GM06990 (cell line): ENCODE measurements at regions not wholly inside any gene's neighbourhood (a gene's known extent, or its start where the extent isn't known, plus 50 kb on each side); places are given as distances from the start of the nearest gene placed in this dataset.

Experiments
- DNase-seq: peaks from one replicate; pipeline ENCODE4 v3.0.0-alpha.2; 2011; ENCODE audit not compliant: insufficient read length; ENCODE audit errors: extremely low read depth
- H3K27me3 ChIP-seq: replicated peaks from 2 replicates; pipeline ENCODE4 v1.6.0; 2011; ENCODE audit warnings: low read length; ENCODE audit not compliant: control insufficient read depth, insufficient read depth
- H3K36me3 ChIP-seq: 2 replicates; pipeline ENCODE4 v1.5.1; 2011; ENCODE audit warnings: low read length; ENCODE audit not compliant: control insufficient read depth, insufficient read depth
- H3K4me3 ChIP-seq: replicated peaks from 2 replicates; pipeline ENCODE4 v1.5.1; 2011; ENCODE audit warnings: low read depth, mild to moderate bottlenecking, control low read depth, low read length
- TF ChIP-seq, protein P1 (sequence below): IDR thresholded peaks from 2 replicates; pipeline ENCODE4 v1.5.1; 2011; ENCODE audit warnings: low read length, control low read depth, mild to moderate bottlenecking, inconsistent platforms; ENCODE audit not compliant: insufficient read depth, poor library complexity, severe bottlenecking

DNA sequence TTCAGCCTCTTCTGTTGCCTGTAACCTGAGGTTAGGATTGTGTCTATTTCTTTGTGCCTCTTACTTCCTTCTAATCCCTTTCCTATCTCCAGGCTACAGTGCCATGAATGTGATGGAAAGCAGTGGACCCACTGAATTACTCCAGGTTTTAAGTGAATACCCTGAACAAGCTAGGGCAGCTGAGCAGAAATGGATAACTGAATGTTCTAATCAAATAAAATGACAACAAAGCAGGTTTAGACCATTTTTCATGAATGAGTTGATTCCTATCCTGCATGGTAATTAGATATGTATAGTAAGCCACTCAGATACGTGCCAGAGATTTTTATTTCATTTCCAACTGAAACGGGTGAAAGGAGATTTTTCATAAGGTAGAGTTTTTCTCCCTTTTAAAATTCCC is 127.5 kb upstream of the ZP4 start:
- Histone ChIP-seq H3K27me3 (no peaks in the 10 kb centered on the region), H3K36me3 (no peaks in the 10 kb centered on the region), H3K4me3 (no peak overlapping the region)
- no peak for DNase-seq
- TF ChIP-seq, protein P1, sequence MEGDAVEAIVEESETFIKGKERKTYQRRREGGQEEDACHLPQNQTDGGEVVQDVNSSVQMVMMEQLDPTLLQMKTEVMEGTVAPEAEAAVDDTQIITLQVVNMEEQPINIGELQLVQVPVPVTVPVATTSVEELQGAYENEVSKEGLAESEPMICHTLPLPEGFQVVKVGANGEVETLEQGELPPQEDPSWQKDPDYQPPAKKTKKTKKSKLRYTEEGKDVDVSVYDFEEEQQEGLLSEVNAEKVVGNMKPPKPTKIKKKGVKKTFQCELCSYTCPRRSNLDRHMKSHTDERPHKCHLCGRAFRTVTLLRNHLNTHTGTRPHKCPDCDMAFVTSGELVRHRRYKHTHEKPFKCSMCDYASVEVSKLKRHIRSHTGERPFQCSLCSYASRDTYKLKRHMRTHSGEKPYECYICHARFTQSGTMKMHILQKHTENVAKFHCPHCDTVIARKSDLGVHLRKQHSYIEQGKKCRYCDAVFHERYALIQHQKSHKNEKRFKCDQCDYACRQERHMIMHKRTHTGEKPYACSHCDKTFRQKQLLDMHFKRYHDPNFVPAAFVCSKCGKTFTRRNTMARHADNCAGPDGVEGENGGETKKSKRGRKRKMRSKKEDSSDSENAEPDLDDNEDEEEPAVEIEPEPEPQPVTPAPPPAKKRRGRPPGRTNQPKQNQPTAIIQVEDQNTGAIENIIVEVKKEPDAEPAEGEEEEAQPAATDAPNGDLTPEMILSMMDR = no peak

DNA sequence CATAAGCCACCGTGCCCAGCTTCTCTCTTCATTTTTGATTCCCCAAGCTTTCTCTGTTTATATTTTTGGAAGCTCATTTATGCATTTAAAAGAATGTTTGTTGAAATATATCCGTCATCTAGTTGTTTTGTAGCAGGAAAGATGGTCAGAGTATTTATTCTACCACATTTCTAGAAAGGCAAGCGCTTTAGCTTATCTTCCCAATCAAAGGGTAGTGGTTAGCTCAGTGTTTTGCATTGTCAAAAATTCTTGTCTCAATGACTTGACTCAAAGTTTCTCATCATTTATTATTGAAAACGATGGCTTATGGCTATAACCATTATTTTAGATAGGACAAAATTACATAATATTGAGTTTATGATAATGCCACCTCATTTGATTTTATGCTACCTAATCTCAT is 116.1 kb upstream of the ZP4 start:
- DNase-seq = no peak
- H3K27me3 ChIP-seq = no peaks in the 10 kb centered on the region
- no peaks in the 10 kb centered on the region for H3K36me3 ChIP-seq
- TF ChIP-seq, protein P1 = no peak
- no peak overlapping the region for H3K4me3 ChIP-seq

DNA sequence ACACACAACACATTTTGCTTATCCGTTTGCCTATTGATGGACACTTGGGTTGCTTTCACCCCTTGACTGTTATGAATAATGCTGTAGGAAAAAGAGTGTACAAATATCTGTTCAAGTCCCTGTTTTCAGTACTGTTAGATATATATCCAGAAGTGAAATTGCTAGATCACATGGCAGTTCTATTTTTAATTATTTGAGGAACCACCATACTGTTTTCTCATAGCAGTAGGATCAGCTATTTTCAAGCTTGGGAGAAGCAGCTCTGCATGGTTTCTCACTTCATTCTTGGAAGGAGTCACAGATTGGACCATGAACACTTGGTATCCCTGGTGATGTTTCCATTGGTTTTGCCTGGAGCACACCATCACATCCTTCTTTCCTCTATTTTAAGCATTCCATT is 114.4 kb upstream of the ZP4 start:
- Histone ChIP-seq H3K4me3 (no peak overlapping the region), H3K36me3 (no peaks in the 10 kb centered on the region), H3K27me3 (no peaks in the 10 kb centered on the region)
- no peak for DNase-seq
- TF ChIP-seq, protein P1 = no peak

DNA sequence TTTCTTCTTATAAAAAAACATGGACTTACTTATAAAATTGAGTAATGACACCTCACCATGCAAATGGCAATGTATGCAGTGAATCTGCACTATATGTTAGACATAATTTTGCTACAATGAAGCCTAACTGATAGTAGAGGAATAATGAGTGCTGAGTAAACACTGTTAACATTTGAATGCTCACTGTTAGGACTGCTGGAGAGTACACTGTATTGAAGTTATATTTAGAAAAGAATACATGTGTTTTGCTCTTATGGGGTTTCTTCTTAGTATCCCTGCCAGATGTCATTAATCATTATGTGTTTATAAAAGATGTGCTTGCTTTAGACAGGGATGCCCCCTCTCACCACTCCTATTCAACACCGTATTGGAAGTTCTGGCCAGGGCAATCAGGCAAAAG is 111.1 kb upstream of the ZP4 start:
- Histone ChIP-seq H3K4me3 (no peak overlapping the region), H3K27me3 (no peaks in the 10 kb centered on the region), H3K36me3 (no peaks in the 10 kb centered on the region)
- no peak for DNase-seq
- TF ChIP-seq, protein P1 = no peak

DNA sequence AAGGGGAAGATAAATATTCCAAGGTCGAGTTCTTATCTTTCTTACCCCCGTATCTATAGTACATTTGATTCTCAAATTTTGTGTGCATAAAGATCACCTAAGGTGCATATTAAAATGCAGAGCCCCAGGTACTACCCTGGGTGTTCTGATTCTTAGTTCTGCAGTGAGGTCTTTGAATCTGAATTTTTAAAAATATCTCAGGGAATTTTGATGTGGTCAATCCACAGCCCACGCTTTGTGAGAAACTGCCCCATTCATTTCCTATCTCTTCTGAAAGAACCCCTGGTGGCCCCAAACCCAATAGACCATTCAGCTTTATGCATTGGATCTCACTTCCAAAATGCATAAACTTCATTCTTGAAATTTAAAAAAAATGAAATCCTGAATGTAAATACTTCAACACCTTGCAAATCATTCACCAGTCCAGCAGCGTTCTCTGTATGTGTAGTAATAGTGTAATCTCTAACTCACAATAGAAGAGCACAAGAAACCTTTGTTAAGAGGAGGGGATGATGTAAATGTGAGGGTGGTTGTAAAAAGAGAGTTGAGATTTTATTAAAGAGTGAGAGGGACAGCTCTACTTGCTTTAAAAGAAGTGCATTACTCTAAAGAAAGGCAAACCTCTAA is 108.8 kb upstream of the ZP4 start:
- DNase-seq = no peak
- Histone ChIP-seq H3K4me3 (no peak overlapping the region), H3K36me3 (no peaks in the 10 kb centered on the region), H3K27me3 (no peaks in the 10 kb centered on the region)
- TF ChIP-seq, protein P1 = no peak

DNA sequence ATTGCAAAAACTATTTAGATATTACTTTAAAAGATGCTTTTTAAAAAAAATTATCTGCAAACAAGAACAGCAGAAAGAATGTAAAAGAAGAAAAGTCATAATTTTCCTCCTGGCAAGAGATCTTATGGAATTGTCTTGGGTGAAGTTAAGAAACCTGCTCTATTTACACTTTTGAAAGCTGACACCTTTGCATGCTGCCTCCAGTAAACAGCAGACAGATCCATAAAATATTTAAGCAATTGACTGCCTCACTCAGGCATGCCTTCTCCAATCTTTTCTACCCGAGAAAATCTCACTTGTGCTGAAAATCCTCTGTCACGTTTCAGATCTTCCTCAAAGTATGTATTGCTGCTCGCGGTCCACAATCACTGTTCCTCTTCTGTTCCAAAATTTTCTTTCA is 107.9 kb upstream of the ZP4 start:
- DNase-seq = no peak
- Histone ChIP-seq H3K36me3 (no peaks in the 10 kb centered on the region), H3K27me3 (no peaks in the 10 kb centered on the region), H3K4me3 (no peak overlapping the region)
- TF ChIP-seq, protein P1 = no peak
